ENCODE measurements at regions not wholly inside any gene's neighbourhood (a gene's known extent, or its start where the extent isn't known, plus 50 kb on each side); places are given as distances from the start of the nearest gene placed in this dataset.

GRCh38 chr13:65768545-65768944 lies 1461.6 kb downstream of the PCDH9 start:
- H3K27ac ChIP-seq = no peak overlapping the region
- DNase-seq (ENCODE audit: low spot score) = no peak
- POLR2A ChIA-PET (ENCODE audit: low non-redundant PET) = no interaction called here
- TF ChIP-seq CTCF (conservative IDR thresholded peaks at IDR 0.05; ENCODE audit: low read depth) = no peak
- CTCF ChIA-PET = no interaction called here

GRCh38 chr13:65763811-65764210 lies 1466.3 kb downstream of the PCDH9 start:
- TF ChIP-seq CTCF (conservative IDR thresholded peaks at IDR 0.05; ENCODE audit: low read depth) = no peak
- no peak for DNase-seq (ENCODE audit: low spot score)
- POLR2A ChIA-PET (ENCODE audit: low non-redundant PET) = no interaction called here
- H3K27ac ChIP-seq = no peak overlapping the region
- CTCF ChIA-PET = no interaction called here

GRCh38 chr13:65762012-65762411 lies 1468.1 kb downstream of the PCDH9 start:
- ChIA-PET CTCF (no interaction called here), POLR2A (ENCODE audit: low non-redundant PET) (no interaction called here)
- no peak for TF ChIP-seq CTCF (conservative IDR thresholded peaks at IDR 0.05; ENCODE audit: low read depth)
- no peak overlapping the region for H3K27ac ChIP-seq
- no peak for DNase-seq (ENCODE audit: low spot score)

GRCh38 chr13:65756071-65756671 lies 1474.0 kb downstream of the PCDH9 start:
- ChIA-PET POLR2A (ENCODE audit: low non-redundant PET) (no interaction called here), CTCF (no interaction called here)
- TF ChIP-seq CTCF (conservative IDR thresholded peaks at IDR 0.05; ENCODE audit: low read depth) = no peak
- H3K27ac ChIP-seq = no peak overlapping the region
- no peak for DNase-seq (ENCODE audit: low spot score)

- CTCF ChIA-PET = no interaction called here
- TF ChIP-seq CTCF (conservative IDR thresholded peaks at IDR 0.05; ENCODE audit: low read depth) = no peak
- POLR2A ChIA-PET (ENCODE audit: low non-redundant PET) = no interaction called here
- no peak overlapping the region for H3K27ac ChIP-seq
- DNase-seq (ENCODE audit: low spot score) = no peak
These were observed 1481.9 kb downstream of the PCDH9 start for GRCh38 chr13:65748227-65748626.

GRCh38 chr13:65746406-65746921 lies 1483.7 kb downstream of the PCDH9 start:
- no peak for DNase-seq (ENCODE audit: low spot score)
- no peak overlapping the region for H3K27ac ChIP-seq
- no peak for TF ChIP-seq CTCF (conservative IDR thresholded peaks at IDR 0.05; ENCODE audit: low read depth)
- POLR2A ChIA-PET (ENCODE audit: low non-redundant PET) = no interaction called here
- CTCF ChIA-PET = no interaction called here
